ENCODE measurements at regions not wholly inside any gene's neighbourhood (a gene's known extent, or its start where the extent isn't known, plus 50 kb on each side); places are given as distances from the start of the nearest gene placed in this dataset.

- H3K9me2 ChIP-seq (ENCODE audit: insufficient read depth, low read length), result no peaks in the 10 kb centered on the region
- H3K36me3 ChIP-seq (ENCODE audit: insufficient read depth, low read length), result no peaks in the 10 kb centered on the region
- H3K9ac ChIP-seq (ENCODE audit: low read length), result no peak overlapping the region
- no peak overlapping the region for H3K27ac ChIP-seq (ENCODE audit: low read length)
- no peak overlapping the region for H3K4me2 ChIP-seq (ENCODE audit: low read length)
- no peaks in the 10 kb centered on the region for H3F3A ChIP-seq (ENCODE audit: insufficient read depth, low read length, poor library complexity, severe bottlenecking)
- H3K27me3 ChIP-seq (ENCODE audit: insufficient read depth, low read depth, low read length), result no peaks in the 10 kb centered on the region
- no peak for TF ChIP-seq REST (IDR thresholded peaks at IDR 0.05; ENCODE audit: borderline replicate concordance)
- no peak for TF ChIP-seq TAF1 (IDR thresholded peaks at IDR 0.05; ENCODE audit: low read depth)
- no peak for TF ChIP-seq EZH2 (IDR thresholded peaks at IDR 0.05; ENCODE audit: borderline replicate concordance, insufficient read depth, low read length, poor library complexity, severe bottlenecking)
- TF ChIP-seq POLR2AphosphoS5 (IDR thresholded peaks at IDR 0.05), result no peak
- no peak for TF ChIP-seq RAD21 (conservative IDR thresholded peaks at IDR 0.05)
- no peak for TF ChIP-seq MXI1 (conservative IDR thresholded peaks at IDR 0.05; ENCODE audit: poor library complexity, severe bottlenecking)
- TF ChIP-seq EP300 (conservative IDR thresholded peaks at IDR 0.05; ENCODE audit: poor library complexity, severe bottlenecking), result no peak
- TF ChIP-seq SMC3 (conservative IDR thresholded peaks at IDR 0.05; ENCODE audit: poor library complexity), result no peak
- no peak for TF ChIP-seq CTCF (IDR thresholded peaks at IDR 0.05; ENCODE audit: poor library complexity, severe bottlenecking)
- no peaks in the 10 kb centered on the region for H3K79me2 ChIP-seq (replicated peaks; ENCODE audit: insufficient read depth, low read length)
- H3K4me3 ChIP-seq (ENCODE audit: low read length), result no peak overlapping the region
- H3K9me3 ChIP-seq (ENCODE audit: low read length), result no peaks in the 10 kb centered on the region
- H4K20me1 ChIP-seq (ENCODE audit: insufficient read depth), result no peaks in the 10 kb centered on the region
- no peak overlapping the region for H2AFZ ChIP-seq (ENCODE audit: low read depth, low read length)
Measured at GRCh38 chr6:94736236-94736635, 841.1 kb upstream of the MANEA start.

DNA sequence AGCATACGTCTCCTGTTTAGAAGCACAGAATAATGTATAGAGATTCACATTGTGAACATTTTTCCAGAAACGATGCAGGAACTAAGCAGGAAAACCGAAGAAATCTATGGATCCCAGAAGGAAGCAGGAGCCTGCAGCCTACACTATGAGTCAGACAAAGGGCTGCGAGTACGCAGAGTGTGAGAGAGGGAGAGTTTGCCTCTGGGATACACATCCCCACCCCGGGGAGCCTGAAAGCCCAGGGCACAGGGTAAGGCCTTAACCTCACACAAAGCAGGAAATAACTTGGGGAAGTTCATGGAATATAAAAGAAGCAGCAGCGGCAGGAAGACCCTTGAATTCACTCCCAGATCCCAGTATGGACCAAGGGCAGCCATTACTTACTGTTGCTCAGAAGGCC, 842.1 kb upstream of the MANEA start:
- Histone ChIP-seq H3K27me3 (ENCODE audit: insufficient read depth, low read depth, low read length) (no peaks in the 10 kb centered on the region), H2AFZ (ENCODE audit: low read depth, low read length) (no peak overlapping the region), H3K79me2 (replicated peaks; ENCODE audit: insufficient read depth, low read length) (no peaks in the 10 kb centered on the region), H3K9me2 (ENCODE audit: insufficient read depth, low read length) (no peaks in the 10 kb centered on the region), H3F3A (ENCODE audit: insufficient read depth, low read length, poor library complexity, severe bottlenecking) (no peaks in the 10 kb centered on the region), H3K9ac (ENCODE audit: low read length) (no peak overlapping the region), H3K9me3 (ENCODE audit: low read length) (no peaks in the 10 kb centered on the region), H3K4me3 (ENCODE audit: low read length) (no peak overlapping the region), H3K27ac (ENCODE audit: low read length) (no peak overlapping the region), H3K36me3 (ENCODE audit: insufficient read depth, low read length) (no peaks in the 10 kb centered on the region), H3K4me2 (ENCODE audit: low read length) (no peak overlapping the region), H4K20me1 (ENCODE audit: insufficient read depth) (no peaks in the 10 kb centered on the region)
- TF ChIP-seq RAD21 (conservative IDR thresholded peaks at IDR 0.05) (no peak), TAF1 (IDR thresholded peaks at IDR 0.05; ENCODE audit: low read depth) (no peak), EZH2 (IDR thresholded peaks at IDR 0.05; ENCODE audit: borderline replicate concordance, insufficient read depth, low read length, poor library complexity, severe bottlenecking) (no peak), POLR2AphosphoS5 (IDR thresholded peaks at IDR 0.05) (no peak), SMC3 (conservative IDR thresholded peaks at IDR 0.05; ENCODE audit: poor library complexity) (no peak), CTCF (IDR thresholded peaks at IDR 0.05; ENCODE audit: poor library complexity, severe bottlenecking) (no peak), EP300 (conservative IDR thresholded peaks at IDR 0.05; ENCODE audit: poor library complexity, severe bottlenecking) (no peak), MXI1 (conservative IDR thresholded peaks at IDR 0.05; ENCODE audit: poor library complexity, severe bottlenecking) (no peak), REST (IDR thresholded peaks at IDR 0.05; ENCODE audit: borderline replicate concordance) (no peak)

All from neural cell (in vitro differentiated cells).